NCI-H526 (cell line): ENCODE measurements at regions not wholly inside any gene's neighbourhood (a gene's known extent, or its start where the extent isn't known, plus 50 kb on each side); places are given as distances from the start of the nearest gene placed in this dataset.

ENCODE experiments used
- DNase-seq, 2 experiments: peaks; one replicate each; lab custom pipeline; 2025; lab: John Stamatoyannopoulos, UW

GRCh38 chr4:148757171-148757570 lies 315.0 kb upstream of the NR3C2 start:
- DNase-seq = no peak

- no peak for DNase-seq
Observed at GRCh38 chr4:148749403-148749802, 307.2 kb upstream of the NR3C2 start.

- no peak for DNase-seq
Observed at GRCh38 chr4:148747721-148748268, 305.6 kb upstream of the NR3C2 start.

DNA sequence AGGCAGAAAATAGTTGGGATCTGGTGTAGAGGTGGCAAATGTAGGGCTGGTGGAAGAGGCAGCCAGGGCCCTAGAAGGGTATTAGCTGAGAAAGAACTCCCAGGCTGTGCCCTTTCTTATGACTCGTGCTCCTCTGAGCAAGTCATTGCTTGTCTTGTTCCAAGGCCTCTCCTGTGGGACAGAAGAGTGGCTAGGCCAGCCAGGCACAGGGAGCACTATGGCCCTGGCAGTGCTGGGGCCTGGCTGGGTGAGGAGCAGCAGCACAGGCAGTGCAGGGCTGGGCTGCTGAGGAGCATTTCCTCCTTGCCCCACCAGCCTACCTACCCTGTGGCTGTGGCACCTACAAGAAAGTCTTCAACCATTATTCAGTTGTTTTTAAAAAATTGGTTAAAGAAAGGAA lies 298.5 kb upstream of the NR3C2 start:
- no peak for DNase-seq

- no peak for DNase-seq
Observed at GRCh38 chr4:148737061-148737770, 295.0 kb upstream of the NR3C2 start.

GRCh38 chr4:148735432-148736155 lies 293.4 kb upstream of the NR3C2 start:
- no peak for DNase-seq

- no peak for DNase-seq
Observed at GRCh38 chr4:148730766-148731165, 288.6 kb upstream of the NR3C2 start.

DNA sequence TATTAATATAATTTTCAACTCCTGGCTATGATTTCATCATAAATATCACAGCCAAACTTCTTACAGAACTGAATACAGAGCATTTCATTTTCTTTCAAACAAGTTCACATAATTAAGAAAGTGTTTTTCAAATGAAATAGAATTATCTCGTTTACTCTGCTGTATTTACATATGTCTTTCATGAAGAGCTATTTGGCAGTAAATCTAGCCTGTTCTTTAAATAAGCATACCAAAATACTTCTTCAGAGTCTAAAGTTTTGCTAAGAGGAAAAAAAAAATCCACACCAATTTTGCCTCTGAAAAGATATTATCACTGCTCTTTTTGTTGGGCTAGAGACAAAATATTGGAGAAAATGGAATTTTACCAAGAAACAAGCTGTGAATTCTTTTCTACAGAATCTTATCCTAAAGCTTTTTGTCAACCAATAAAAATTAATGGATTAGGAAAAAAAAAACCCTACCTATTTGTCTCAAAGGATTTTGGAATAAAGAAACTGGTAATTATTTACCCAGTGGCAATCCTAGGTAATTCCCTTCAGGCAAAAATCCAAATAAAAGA lies 287.9 kb upstream of the NR3C2 start:
- DNase-seq = no peak

DNA sequence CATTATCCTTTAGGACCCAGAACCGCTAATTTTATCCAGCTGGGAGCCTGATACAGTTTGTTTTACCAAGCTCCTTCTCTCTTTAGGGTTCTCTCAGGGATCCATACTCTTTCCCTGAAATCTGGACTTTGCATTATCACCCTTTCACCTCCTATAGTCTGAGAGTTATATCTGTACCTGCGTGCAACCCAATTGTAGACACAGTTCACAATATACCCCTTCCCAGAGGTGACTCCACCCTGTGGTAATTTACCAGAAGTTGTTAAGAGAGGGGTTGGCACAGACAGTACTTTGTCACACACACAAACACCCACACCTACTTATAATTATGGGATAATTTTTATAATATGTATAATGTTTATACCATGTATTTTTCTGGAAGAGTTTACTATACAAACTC lies 275.8 kb upstream of the NR3C2 start:
- DNase-seq = no peak

DNA sequence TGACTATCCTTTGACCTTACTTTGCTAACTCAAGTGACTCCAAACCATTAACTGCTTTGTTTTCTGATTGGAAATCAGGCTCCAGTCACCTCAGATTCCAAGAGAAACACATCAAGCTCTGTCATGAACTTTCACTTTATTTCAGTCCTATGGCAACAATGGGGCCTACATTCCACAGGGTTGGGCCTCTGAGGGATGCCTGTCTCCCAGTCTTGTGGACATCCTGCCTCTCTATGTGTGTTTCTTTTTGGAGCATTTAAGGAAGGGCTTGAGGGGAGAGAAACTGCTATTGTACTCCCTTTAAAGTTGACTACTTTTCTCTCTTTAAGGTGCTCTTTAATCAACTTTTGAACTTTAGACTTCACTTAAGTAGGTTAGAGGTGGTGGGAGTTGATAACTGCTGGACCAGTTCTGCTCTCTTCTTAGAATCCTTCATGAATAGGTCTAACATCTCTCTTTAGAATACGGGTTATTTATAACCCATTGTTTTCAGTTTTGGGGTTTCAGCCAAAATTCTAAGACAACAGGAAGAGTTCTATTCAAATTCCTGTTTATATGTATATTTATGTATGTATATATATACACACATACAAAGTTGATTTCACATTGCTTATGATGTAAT lies 274.3 kb upstream of the NR3C2 start:
- DNase-seq = no peak

DNA sequence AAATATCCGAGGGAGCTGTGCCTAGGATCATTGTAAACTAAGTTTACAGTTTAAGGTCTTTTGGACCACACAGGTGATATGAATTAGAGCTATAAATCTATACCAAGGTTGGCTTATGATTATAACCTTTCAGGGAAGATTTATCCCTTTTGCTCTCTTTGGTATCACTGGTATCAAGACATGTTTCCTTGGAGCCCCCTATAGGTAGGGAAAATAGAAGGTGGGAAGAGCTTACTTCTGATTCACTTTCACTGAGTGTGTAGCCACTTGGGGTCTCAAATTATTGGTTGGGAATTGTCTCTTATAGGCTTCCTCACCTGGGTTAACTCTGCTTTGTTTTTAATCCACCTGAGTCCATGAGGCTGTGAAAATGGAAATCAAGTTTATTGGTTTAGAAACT lies 262.1 kb upstream of the NR3C2 start:
- peak in 1 of 2 experiments; percentile 1 for DNase-seq

- DNase-seq = no peak
Observed at GRCh38 chr4:148694702-148695101, 252.5 kb upstream of the NR3C2 start.

DNA sequence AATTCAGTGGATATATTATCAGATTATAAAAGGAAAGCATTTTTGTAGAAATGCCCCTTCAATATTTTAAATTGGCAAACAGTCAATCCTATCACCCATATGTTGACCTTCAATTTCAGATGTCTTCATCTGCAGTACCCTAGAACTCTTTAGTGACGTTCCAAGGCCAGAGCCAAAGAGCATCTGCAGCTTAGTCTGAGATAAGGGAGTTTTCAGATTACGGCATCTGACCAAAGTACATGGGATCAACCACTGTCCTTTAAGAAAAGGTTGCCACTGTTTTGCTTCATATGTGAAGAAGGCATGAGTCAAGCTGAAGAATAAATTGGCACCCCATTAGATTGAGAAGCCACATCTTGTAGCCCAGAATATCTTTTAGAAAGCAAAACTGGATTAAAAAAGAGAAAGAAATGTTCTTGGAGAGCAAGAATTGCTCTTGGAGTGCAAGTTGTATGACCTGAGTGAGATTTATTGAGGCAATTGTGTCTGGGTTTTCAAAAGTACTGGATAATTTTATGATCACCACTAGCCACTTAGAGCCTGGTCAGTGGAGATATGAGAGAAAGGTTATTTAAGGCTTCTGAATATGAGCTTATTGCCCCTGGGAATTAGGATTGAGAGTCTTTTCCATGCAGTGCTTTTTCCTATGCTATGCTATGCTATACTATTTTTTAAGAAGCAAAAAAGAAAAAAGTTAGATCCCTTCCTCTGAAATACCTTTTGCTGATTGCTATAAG lies 251.9 kb upstream of the NR3C2 start:
- DNase-seq = no peak

GRCh38 chr4:148692242-148692641 lies 250.0 kb upstream of the NR3C2 start:
- no peak for DNase-seq

DNA sequence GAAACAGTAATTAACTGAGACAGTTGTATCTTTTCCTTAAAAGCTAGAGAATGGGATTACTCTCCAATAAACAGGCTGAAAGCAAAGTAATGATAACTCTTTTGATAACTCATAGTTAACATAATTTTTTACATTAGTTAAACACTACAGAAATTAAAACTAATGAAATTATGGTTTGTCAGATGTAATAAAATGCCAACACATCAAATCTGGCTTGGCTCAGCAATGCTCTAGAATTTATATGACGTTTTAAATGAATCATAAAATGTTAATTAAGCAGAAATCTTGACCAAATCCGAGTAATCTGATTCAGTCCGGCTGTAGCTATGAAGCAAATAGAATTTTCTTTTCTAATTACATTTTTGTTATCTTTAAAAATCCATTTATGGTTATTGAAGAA lies 244.2 kb upstream of the NR3C2 start:
- DNase-seq = no peak

- DNase-seq = no peak
Observed at GRCh38 chr4:148684638-148685037, 242.4 kb upstream of the NR3C2 start.

- no peak for DNase-seq
Observed at GRCh38 chr4:148680884-148681283, 238.7 kb upstream of the NR3C2 start.

DNA sequence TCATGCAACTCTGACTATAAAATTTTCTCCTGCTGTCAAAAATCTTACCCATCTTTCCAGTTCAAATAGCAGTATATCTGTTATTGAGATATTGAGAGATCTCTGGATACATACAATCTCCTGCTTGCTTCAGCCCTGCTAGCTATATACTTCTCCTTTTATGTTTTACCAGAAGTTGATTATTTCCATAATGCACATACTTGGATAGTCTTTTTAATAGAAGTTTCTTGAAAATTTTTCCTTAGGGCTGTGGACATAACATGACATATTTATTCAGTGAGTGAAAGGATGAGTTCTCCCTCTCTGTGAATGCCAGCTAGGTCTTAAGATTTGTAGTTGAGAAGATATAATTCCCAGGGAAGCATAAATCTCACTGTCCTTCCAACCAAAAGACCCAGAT lies 234.1 kb upstream of the NR3C2 start:
- DNase-seq = no peak

GRCh38 chr4:148674876-148675275 lies 232.7 kb upstream of the NR3C2 start:
- no peak for DNase-seq

DNA sequence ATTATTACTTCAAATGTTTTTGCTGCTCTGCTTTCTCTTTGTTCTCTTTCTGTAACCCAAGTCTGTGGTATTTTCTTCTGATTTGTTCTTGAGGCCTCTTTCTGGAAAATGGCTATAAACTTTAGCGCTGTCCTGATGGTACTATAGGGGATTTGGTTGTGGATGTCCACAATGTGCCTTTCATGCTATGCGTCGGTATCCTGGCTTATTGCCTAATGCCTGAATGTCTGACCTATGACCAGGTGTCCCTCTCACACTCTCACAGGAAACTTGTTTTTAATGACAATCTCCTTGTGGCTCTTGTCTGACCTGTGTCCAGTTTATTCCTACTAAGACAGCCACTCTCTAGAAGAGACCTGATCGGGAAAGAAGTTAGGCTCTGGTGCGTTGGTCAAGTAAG lies 222.4 kb upstream of the NR3C2 start:
- no peak for DNase-seq

- no peak for DNase-seq
Observed at GRCh38 chr4:148654131-148654530, 211.9 kb upstream of the NR3C2 start.

DNA sequence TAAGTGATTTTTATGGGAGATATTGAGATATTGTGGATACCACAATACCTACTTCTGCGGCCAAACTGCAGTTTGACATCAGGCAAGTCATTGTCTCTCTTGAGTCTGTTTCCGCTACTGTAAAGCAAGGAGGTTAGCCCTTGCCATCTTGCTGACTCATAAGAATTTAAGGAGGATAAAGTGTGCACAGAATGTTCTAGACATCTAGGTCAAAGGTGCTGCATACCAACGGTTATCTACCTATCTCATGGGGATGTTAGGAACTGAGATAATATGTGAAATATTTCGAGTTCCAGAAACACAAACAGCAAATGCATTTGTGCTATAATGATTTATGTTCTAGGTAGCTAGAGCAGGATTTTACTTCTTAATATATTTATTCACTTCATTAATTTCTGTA lies 211.5 kb upstream of the NR3C2 start:
- no peak for DNase-seq
